HL-60 (cell line): ENCODE measurements at regions not wholly inside any gene's neighbourhood (a gene's known extent, or its start where the extent isn't known, plus 50 kb on each side); places are given as distances from the start of the nearest gene placed in this dataset.

Source experiments
- DNase-seq, 2 experiments: peaks; one replicate each; pipeline ENCODE4 v3.0.0-alpha.2; 2010 to 2020; ENCODE audit warnings: low read depth in 1 of 2, low spot score in 1 of 2
- H3K27ac ChIP-seq: fragments of 250-450 bp; sonication (Bioruptor Pico); replicated peaks from 2 replicates; pipeline ENCODE4 v1.5.1; 2020; ENCODE audit warnings: mild to moderate bottlenecking, moderate library complexity
- H3K27me3 ChIP-seq: fragments of 250-450 bp; sonication (Bioruptor Pico); 2 replicates; pipeline ENCODE4 v1.5.1; 2021; ENCODE audit warnings: mild to moderate bottlenecking, moderate library complexity; ENCODE audit not compliant: insufficient read depth, poor library complexity, severe bottlenecking
- H3K4me3 ChIP-seq: replicated peaks from 2 replicates; pipeline ENCODE4 v1.5.1; 2011; ENCODE audit warnings: mild to moderate bottlenecking, control low read depth, low read length; ENCODE audit not compliant: insufficient read depth
- GABPA ChIP-seq: IDR thresholded peaks from 2 replicates; pipeline ENCODE4 v1.6.1; 2012; ENCODE audit warnings: low read depth
- POLR2AphosphoS5 ChIP-seq: IDR thresholded peaks from 2 replicates; pipeline ENCODE4 v1.6.1; 2012; ENCODE audit warnings: low read depth
- SPI1 ChIP-seq: IDR thresholded peaks from 2 replicates; pipeline ENCODE4 v1.6.1; 2012; ENCODE audit warnings: low read depth, mild to moderate bottlenecking, borderline replicate concordance
- TF ChIP-seq, protein P1 (sequence below): IDR thresholded peaks from 2 replicates; pipeline ENCODE4 v1.6.1; 2012; ENCODE audit warnings: low read depth; ENCODE audit not compliant: insufficient replicate concordance
- TF ChIP-seq, protein P2 (sequence below): IDR thresholded peaks from one replicate; pipeline ENCODE4 v1.5.1; 2011; ENCODE audit warnings: low read length, control low read depth, inconsistent platforms; ENCODE audit not compliant: insufficient read depth

DNA sequence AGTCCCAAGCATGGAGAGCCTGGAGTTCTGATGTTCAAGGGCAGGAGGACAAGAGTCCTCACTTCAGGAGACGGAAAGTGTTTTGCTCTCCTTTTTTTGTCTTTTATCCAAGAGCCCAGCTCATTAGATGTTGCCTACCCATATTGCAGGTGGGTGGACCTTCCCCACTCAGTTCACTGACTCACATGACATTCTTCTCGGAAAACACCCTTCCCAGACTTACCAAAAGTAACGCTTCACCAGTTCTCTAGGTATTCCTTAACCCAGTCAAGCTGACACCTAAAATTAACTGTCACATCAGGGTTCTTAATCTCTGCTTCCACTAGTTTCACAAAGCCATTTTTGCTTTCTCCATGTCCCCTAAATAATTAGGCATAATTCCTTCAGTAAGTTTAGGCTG lies 2215.4 kb upstream of the PCDH20 start:
- no peak overlapping the region for H3K27ac ChIP-seq
- H3K4me3 ChIP-seq = no peak overlapping the region
- no peak for DNase-seq
- no peaks in the 10 kb centered on the region for H3K27me3 ChIP-seq
- no peak for TF ChIP-seq POLR2AphosphoS5
- TF ChIP-seq, protein P1, sequence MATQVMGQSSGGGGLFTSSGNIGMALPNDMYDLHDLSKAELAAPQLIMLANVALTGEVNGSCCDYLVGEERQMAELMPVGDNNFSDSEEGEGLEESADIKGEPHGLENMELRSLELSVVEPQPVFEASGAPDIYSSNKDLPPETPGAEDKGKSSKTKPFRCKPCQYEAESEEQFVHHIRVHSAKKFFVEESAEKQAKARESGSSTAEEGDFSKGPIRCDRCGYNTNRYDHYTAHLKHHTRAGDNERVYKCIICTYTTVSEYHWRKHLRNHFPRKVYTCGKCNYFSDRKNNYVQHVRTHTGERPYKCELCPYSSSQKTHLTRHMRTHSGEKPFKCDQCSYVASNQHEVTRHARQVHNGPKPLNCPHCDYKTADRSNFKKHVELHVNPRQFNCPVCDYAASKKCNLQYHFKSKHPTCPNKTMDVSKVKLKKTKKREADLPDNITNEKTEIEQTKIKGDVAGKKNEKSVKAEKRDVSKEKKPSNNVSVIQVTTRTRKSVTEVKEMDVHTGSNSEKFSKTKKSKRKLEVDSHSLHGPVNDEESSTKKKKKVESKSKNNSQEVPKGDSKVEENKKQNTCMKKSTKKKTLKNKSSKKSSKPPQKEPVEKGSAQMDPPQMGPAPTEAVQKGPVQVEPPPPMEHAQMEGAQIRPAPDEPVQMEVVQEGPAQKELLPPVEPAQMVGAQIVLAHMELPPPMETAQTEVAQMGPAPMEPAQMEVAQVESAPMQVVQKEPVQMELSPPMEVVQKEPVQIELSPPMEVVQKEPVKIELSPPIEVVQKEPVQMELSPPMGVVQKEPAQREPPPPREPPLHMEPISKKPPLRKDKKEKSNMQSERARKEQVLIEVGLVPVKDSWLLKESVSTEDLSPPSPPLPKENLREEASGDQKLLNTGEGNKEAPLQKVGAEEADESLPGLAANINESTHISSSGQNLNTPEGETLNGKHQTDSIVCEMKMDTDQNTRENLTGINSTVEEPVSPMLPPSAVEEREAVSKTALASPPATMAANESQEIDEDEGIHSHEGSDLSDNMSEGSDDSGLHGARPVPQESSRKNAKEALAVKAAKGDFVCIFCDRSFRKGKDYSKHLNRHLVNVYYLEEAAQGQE = no peak
- TF ChIP-seq GABPA = no peak
- TF ChIP-seq, protein P2, sequence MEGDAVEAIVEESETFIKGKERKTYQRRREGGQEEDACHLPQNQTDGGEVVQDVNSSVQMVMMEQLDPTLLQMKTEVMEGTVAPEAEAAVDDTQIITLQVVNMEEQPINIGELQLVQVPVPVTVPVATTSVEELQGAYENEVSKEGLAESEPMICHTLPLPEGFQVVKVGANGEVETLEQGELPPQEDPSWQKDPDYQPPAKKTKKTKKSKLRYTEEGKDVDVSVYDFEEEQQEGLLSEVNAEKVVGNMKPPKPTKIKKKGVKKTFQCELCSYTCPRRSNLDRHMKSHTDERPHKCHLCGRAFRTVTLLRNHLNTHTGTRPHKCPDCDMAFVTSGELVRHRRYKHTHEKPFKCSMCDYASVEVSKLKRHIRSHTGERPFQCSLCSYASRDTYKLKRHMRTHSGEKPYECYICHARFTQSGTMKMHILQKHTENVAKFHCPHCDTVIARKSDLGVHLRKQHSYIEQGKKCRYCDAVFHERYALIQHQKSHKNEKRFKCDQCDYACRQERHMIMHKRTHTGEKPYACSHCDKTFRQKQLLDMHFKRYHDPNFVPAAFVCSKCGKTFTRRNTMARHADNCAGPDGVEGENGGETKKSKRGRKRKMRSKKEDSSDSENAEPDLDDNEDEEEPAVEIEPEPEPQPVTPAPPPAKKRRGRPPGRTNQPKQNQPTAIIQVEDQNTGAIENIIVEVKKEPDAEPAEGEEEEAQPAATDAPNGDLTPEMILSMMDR = no peak
- TF ChIP-seq SPI1 = no peak

DNA sequence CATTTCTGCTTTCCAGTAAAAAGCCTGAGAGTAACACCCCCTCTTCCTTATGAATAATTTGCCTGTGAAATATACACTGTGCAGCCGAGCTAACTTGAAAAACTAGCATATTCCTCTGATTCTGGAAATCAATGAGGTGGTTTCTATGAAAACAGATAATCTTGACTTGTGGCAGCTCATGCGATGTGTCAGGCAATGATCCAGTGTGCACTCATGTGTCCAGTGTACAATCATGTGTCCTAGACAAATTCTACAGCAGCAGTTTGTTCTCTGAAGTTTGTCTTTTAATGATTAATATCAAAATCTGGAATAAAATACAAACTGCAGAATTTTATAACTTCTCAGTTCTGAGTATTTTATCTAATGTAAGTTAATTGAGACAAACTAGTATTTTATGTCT lies 2213.9 kb upstream of the PCDH20 start:
- no peak for DNase-seq
- H3K27me3 ChIP-seq = no peaks in the 10 kb centered on the region
- no peak overlapping the region for H3K27ac ChIP-seq
- TF ChIP-seq SPI1 = no peak
- TF ChIP-seq GABPA = no peak
- TF ChIP-seq, protein P1 = no peak
- no peak for TF ChIP-seq POLR2AphosphoS5
- TF ChIP-seq, protein P2 = no peak
- no peak overlapping the region for H3K4me3 ChIP-seq

DNA sequence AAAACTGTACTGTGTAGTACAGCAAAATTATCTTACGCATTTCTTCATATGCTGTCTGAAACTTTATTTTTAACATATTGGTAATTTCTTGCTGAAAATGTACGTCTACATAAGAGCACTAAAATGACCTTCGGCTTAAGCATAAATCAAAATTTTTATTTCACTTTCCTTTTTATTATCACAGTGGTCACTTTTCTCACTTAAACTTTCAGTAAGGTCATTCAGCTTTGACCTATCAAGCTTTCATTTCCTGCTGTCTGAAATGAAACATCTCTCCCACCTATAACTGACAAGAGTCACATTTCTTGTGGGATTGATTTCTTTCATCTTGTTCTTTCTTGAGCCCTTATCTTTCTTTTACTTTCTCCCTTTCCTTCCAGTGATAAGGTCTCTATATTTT lies 2212.7 kb upstream of the PCDH20 start:
- H3K27ac ChIP-seq = no peak overlapping the region
- no peak for DNase-seq

More for the DNA sequence above, 2212.7 kb upstream of the PCDH20 start:
- Histone ChIP-seq H3K4me3 (no peak overlapping the region), H3K27me3 (no peaks in the 10 kb centered on the region)
- TF ChIP-seq POLR2AphosphoS5 (no peak), GABPA (no peak), SPI1 (no peak)
- TF ChIP-seq, protein P2 = no peak
- TF ChIP-seq, protein P1 = no peak
